ENCODE measurements at regions not wholly inside any gene's neighbourhood (a gene's known extent, or its start where the extent isn't known, plus 50 kb on each side); places are given as distances from the start of the nearest gene placed in this dataset.

DNA sequence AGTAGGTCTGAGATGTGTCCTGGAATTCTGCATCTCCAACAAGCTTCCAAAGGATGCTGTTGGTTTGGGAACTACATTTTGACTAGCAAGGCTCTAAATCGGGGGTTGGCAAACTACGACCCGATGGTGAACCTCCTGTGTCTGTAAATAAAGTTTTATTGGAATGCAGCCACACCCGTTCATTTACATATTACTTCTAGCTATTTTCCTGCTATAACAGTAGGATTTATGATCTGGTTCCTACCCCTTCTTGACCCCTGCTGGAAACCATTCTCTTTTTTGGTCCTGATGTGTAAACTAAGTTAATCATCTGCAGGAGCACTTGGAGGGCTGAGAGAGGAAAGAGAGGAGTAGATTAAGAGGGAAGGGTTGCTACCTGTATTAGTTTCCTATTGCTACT is 454.5 kb downstream of the RASEF start:
- DNase-seq (ENCODE audit: low spot score): no peak
- H3K27me3 ChIP-seq: no peaks in the 10 kb centered on the region
- H3K4me3 ChIP-seq: no peak overlapping the region
- no peaks in the 10 kb centered on the region for H3K36me3 ChIP-seq
- no peak for TF ChIP-seq CTCF (IDR thresholded peaks at IDR 0.05)
- H3K9me3 ChIP-seq: no peaks in the 10 kb centered on the region
- no peak overlapping the region for H3K27ac ChIP-seq
- H3K4me1 ChIP-seq: no peaks in the 10 kb centered on the region

DNA sequence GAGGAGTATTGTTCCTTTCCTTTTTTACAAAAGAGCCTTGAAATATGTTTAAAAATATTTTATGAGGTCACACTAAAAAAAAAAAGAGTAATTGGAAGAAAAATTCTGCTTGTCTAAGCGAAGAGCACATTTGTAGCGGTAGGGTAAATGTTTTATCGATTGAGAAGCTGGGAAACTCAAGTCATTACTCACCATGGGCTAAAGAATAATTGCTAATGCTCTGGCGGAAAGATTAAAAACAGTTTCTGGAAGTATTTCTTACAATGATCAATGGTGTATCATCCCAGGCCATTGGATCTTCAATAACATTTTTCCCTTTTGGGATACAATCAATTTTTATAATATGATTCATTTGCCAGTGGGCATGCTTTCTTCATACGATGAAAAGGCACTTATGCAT is 450.0 kb downstream of the RASEF start:
- Histone ChIP-seq H3K4me1 (no peaks in the 10 kb centered on the region), H3K36me3 (no peaks in the 10 kb centered on the region), H3K4me3 (no peak overlapping the region), H3K27ac (no peak overlapping the region), H3K27me3 (no peaks in the 10 kb centered on the region), H3K9me3 (no peaks in the 10 kb centered on the region)
- no peak for DNase-seq (ENCODE audit: low spot score)
- TF ChIP-seq CTCF (IDR thresholded peaks at IDR 0.05): no peak

- Histone ChIP-seq H3K27me3 (no peaks in the 10 kb centered on the region), H3K4me3 (no peak overlapping the region), H3K4me1 (no peaks in the 10 kb centered on the region), H3K36me3 (no peaks in the 10 kb centered on the region), H3K9me3 (no peaks in the 10 kb centered on the region), H3K27ac (no peak overlapping the region)
- TF ChIP-seq CTCF (IDR thresholded peaks at IDR 0.05): no peak
- DNase-seq (ENCODE audit: low spot score): no peak
Measured at GRCh38 chr9:82613498-82613897, 449.4 kb downstream of the RASEF start.

- no peaks in the 10 kb centered on the region for H3K36me3 ChIP-seq
Measured at GRCh38 chr9:82616545-82616944, 446.4 kb downstream of the RASEF start.

GRCh38 chr9:82621447-82621846 is 441.5 kb downstream of the RASEF start:
- H3K27me3 ChIP-seq: no peaks in the 10 kb centered on the region

More at GRCh38 chr9:82616545-82616944, 446.4 kb downstream of the RASEF start:
- Histone ChIP-seq H3K4me3 (no peak overlapping the region), H3K4me1 (no peaks in the 10 kb centered on the region), H3K27me3 (no peaks in the 10 kb centered on the region), H3K27ac (no peak overlapping the region), H3K9me3 (no peaks in the 10 kb centered on the region)
- TF ChIP-seq CTCF (IDR thresholded peaks at IDR 0.05): no peak
- no peak for DNase-seq (ENCODE audit: low spot score)

More at GRCh38 chr9:82621447-82621846, 441.5 kb downstream of the RASEF start:
- Histone ChIP-seq H3K27ac (no peak overlapping the region), H3K4me3 (no peak overlapping the region), H3K36me3 (no peaks in the 10 kb centered on the region), H3K9me3 (no peaks in the 10 kb centered on the region), H3K4me1 (no peaks in the 10 kb centered on the region)
- no peak for TF ChIP-seq CTCF (IDR thresholded peaks at IDR 0.05)
- no peak for DNase-seq (ENCODE audit: low spot score)

All from right atrium auricular region (tissue), 2 donors.